Rectal smooth muscle tissue (tissue), 1 donor: ENCODE measurements at regions not wholly inside any gene's neighbourhood (a gene's known extent, or its start where the extent isn't known, plus 50 kb on each side); places are given as distances from the start of the nearest gene placed in this dataset.
"Not testable (repeated sequence)": the region's sequence is repeated elsewhere in the genome, so short reads cannot be mapped to it uniquely, and the experiment has no call there.

ENCODE experiments used
- H3K27ac ChIP-seq: one replicate; pipeline ENCODE4 v1.7.0; 2013; ENCODE audit warnings: low read depth, low read length, inconsistent platforms
- H3K27me3 ChIP-seq: one replicate; pipeline ENCODE4 v1.7.0; 2013; ENCODE audit warnings: low read length; ENCODE audit not compliant: control insufficient read depth, insufficient read depth
- H3K36me3 ChIP-seq: one replicate; pipeline ENCODE4 v1.7.0; 2013; ENCODE audit warnings: low read length; ENCODE audit not compliant: control insufficient read depth, insufficient read depth
- H3K4me1 ChIP-seq: one replicate; pipeline ENCODE4 v1.7.0; 2013; ENCODE audit warnings: low read length; ENCODE audit not compliant: control insufficient read depth, insufficient read depth
- H3K4me3 ChIP-seq: one replicate; pipeline ENCODE4 v1.7.0; 2013; ENCODE audit warnings: low read length
- H3K9ac ChIP-seq: one replicate; pipeline ENCODE4 v1.7.0; 2013; ENCODE audit warnings: low read length

DNA sequence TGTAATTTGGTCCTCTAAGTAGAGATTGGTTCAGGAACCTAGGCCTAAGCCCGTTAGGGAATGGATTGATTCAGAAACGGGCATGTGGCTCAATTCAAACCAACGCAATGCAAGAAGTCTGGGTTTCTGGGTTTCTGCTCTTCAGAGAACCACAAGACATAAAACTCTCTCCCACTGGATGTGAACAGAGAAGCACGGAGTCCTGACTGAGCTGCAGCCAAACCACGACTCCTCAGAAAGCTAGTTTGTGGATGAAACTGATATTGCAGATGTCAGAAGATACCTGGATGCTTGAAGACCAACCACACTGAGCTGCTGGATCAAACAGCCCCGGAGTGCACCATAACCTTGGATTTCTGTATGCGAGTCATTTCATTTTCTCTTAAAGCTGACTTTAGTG lies 50.0 kb downstream of the SOD2 start:
- Histone ChIP-seq H3K4me3 (no peak overlapping the region), H3K4me1 (no peaks in the 10 kb centered on the region), H3K36me3 (no peaks in the 10 kb centered on the region), H3K9ac (no peak overlapping the region), H3K27me3 (no peaks in the 10 kb centered on the region), H3K27ac (no peak overlapping the region)

DNA sequence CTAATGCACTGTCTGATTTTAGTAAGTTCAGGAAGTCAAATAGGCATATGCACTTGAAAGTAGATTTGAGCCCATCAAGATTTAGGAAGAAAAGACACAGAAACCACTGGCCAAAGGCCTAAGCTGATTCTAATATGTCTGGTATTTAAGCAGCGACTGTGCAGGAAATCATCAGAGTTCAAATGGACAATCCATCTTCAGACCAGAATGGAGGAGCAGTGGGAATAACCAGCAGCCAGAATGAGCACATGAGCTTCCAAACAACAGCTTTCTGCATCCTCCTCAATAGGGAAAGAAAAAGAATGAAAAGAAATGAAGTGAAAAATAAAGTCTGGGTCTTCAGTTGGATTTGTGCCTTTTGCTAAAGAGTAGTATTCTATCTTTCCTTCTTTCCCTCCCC lies 50.6 kb downstream of the SOD2 start:
- Histone ChIP-seq H3K4me3 (no peak overlapping the region), H3K4me1 (no peaks in the 10 kb centered on the region), H3K27me3 (no peaks in the 10 kb centered on the region), H3K36me3 (no peaks in the 10 kb centered on the region), H3K27ac (no peak overlapping the region), H3K9ac (no peak overlapping the region)

DNA sequence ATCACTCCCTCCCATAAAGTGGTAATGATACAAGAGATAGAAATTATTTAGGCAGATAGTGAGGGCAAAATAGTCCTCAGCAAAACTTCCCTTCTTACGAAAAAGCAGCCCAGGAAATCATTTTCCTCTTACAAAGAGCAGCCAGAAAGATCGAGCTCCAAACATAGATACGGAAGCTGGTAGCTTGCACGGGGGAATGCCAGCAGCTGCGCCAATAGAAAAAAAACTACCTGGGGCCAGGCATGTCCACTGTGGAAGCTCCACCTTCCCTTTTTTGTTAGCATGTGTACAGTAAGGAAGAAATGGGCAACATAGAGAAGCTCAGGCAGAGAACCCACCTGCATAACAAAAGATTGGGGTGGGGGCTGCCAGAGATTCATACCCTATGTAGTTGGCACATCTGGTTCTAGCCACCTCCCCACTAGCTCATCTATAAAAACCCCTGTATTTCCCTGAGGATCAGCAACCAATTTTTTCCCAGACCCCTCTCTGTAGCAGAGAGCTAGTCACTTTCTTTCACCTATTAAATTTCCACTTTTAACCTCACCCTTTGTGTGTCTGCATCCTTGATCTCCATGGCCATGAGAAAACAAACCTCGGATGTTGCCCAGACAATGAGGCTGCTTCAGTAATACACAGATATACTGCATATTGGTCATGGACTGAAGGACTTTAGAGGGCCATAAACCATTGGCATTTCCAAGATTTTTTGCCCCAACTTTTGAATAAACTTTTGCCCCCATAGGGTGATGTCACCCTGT lies 52.1 kb downstream of the SOD2 start:
- H3K4me1 ChIP-seq = no peaks in the 10 kb centered on the region
- no peak overlapping the region for H3K4me3 ChIP-seq
- H3K9ac ChIP-seq = no peak overlapping the region
- H3K36me3 ChIP-seq = no peaks in the 10 kb centered on the region
- no peak overlapping the region for H3K27ac ChIP-seq
- H3K27me3 ChIP-seq = no peaks in the 10 kb centered on the region

DNA sequence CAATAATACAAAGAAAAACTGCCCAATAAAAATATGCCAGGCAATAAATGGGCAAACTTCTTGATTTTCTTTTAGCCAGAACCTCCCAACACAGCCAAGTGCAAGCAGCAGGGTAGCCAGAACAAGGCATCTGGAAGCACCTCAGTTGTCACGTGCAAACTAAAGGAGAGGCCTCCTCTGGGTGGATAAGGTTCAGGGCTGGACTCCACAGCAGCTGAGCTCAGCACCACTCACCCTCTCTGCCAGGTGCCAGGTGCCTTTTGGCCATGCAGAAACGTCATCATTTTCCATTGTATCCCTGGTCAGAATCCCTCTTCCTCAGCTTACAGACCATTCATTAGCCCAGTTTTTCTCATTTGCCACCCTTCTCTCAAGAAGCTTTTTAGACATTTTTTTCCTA lies 52.7 kb downstream of the SOD2 start:
- H3K27ac ChIP-seq = no peak overlapping the region

DNA sequence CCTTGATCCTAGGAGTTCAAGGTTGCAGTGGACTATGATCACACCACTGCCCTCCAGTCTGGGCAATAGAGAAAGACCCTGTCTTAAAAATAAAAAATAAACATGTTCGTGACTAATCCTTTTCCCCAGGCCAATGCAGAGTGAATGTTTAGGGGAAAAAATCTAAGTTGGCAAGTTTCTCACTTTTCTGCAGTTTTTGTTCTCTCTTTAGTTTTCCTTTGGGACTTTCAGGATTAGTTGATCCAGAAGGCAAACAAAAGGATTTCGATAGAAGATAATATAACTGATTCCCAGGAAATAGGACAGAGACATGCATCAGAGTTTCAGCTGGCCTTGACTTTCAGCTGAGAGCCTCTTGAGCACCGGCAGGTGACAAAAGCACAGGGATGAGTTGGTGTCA lies 53.3 kb downstream of the SOD2 start:
- no peaks in the 10 kb centered on the region for H3K27me3 ChIP-seq
- no peak overlapping the region for H3K4me3 ChIP-seq
- H3K27ac ChIP-seq = no peak overlapping the region
- H3K9ac ChIP-seq = no peak overlapping the region
- no peaks in the 10 kb centered on the region for H3K4me1 ChIP-seq
- H3K36me3 ChIP-seq = no peaks in the 10 kb centered on the region

More for the DNA sequence above, 52.7 kb downstream of the SOD2 start:
- no peaks in the 10 kb centered on the region for H3K36me3 ChIP-seq
- no peak overlapping the region for H3K9ac ChIP-seq
- no peak overlapping the region for H3K4me3 ChIP-seq
- no peaks in the 10 kb centered on the region for H3K27me3 ChIP-seq
- no peaks in the 10 kb centered on the region for H3K4me1 ChIP-seq

- Histone ChIP-seq H3K9ac (no peak overlapping the region), H3K36me3 (no peaks in the 10 kb centered on the region), H3K4me1 (no peaks in the 10 kb centered on the region), H3K4me3 (no peak overlapping the region), H3K27ac (no peak overlapping the region), H3K27me3 (no peaks in the 10 kb centered on the region)
Observed at GRCh38 chr6:159633196-159633595, 59.8 kb downstream of the SOD2 start.

DNA sequence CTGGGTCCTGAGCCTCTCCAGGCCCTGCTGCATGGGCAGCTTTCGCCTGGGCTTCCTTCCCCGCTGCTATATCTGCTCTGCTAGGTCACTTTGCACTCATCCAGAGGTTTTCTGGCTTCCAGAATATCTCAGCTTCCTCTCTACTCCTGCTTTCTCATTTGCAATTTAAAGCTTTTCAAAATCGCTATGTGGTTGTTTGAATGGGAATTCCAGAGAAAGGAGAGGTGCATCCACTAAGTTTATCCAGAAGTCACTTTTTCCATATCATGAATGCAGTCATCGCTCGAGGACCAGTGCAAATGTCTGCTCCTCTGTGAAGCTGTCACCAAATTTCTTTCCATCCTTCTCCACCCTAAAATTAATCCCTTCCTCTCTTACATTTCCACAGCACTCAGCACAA lies 61.2 kb downstream of the SOD2 start:
- Histone ChIP-seq H3K36me3 (no peaks in the 10 kb centered on the region), H3K9ac (no peak overlapping the region), H3K27me3 (no peaks in the 10 kb centered on the region), H3K4me1 (no peaks in the 10 kb centered on the region), H3K4me3 (no peak overlapping the region), H3K27ac (no peak overlapping the region)

GRCh38 chr6:159627939-159628338 lies 65.1 kb downstream of the SOD2 start:
- Histone ChIP-seq H3K27me3 (no peaks in the 10 kb centered on the region), H3K36me3 (no peaks in the 10 kb centered on the region), H3K4me1 (no peaks in the 10 kb centered on the region), H3K27ac (no peak overlapping the region), H3K4me3 (no peak overlapping the region), H3K9ac (no peak overlapping the region)

GRCh38 chr6:159626506-159626905 lies 66.5 kb downstream of the SOD2 start:
- not testable (repeated sequence) for H3K9ac ChIP-seq, H3K4me1 ChIP-seq, H3K27ac ChIP-seq, H3K4me3 ChIP-seq, H3K36me3 ChIP-seq, H3K27me3 ChIP-seq

DNA sequence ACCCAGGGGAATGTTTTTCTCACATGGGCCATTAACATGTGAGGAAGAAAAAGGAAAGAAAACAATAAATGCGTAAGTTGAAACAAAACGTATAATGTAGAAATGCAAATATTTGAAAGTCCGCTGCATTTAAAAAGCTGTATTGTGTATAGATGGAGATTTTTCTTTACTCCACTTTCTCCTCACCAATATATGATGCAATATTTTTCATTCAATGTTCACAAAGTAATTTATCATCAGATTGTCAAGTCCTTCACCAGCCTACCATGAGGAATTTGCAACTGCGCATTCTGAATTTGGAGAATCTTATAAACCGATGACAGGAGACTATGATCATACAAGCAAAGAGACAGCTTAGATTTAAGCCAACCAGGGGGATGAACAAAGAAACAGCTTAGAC lies 69.9 kb downstream of the SOD2 start:
- Histone ChIP-seq H3K9ac (no peak overlapping the region), H3K4me3 (no peak overlapping the region), H3K36me3 (no peaks in the 10 kb centered on the region), H3K4me1 (no peaks in the 10 kb centered on the region), H3K27ac (no peak overlapping the region), H3K27me3 (no peaks in the 10 kb centered on the region)

- no peaks in the 10 kb centered on the region for H3K36me3 ChIP-seq
- no peak overlapping the region for H3K9ac ChIP-seq
- no peak overlapping the region for H3K4me3 ChIP-seq
- H3K4me1 ChIP-seq = no peaks in the 10 kb centered on the region
- no peak overlapping the region for H3K27ac ChIP-seq
- H3K27me3 ChIP-seq = no peaks in the 10 kb centered on the region
Observed at GRCh38 chr6:159620947-159621346, 72.1 kb downstream of the SOD2 start.

- no peak overlapping the region for H3K4me3 ChIP-seq
- H3K4me1 ChIP-seq = no peaks in the 10 kb centered on the region
- H3K36me3 ChIP-seq = no peaks in the 10 kb centered on the region
- H3K27me3 ChIP-seq = no peaks in the 10 kb centered on the region
- no peak overlapping the region for H3K27ac ChIP-seq
- no peak overlapping the region for H3K9ac ChIP-seq
Observed at GRCh38 chr6:159617444-159617843, 75.6 kb downstream of the SOD2 start.

DNA sequence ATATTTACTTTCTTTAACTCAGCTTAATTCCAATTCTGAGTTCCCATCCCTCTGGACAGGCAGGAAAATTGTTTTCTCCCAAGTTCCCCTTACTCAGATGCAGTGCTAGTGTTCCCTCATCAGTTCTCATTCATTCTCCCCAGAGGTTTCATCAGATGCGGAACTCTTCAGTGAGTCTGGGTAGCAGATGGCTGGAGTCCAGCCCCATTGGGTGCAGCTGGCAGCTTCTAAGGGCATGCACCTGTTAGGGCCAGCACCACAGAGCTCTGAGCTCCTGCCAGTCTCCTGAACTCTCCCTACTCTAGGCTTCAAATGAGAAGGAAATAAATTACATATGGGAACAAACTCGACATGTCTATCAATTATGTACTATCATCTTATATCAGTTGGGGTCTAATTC lies 76.6 kb downstream of the SOD2 start:
- H3K4me3 ChIP-seq = no peak overlapping the region
- no peak overlapping the region for H3K27ac ChIP-seq
- H3K36me3 ChIP-seq = no peaks in the 10 kb centered on the region
- H3K4me1 ChIP-seq = no peaks in the 10 kb centered on the region
- no peaks in the 10 kb centered on the region for H3K27me3 ChIP-seq
- no peak overlapping the region for H3K9ac ChIP-seq
